ENCODE measurements at regions not wholly inside any gene's neighbourhood (a gene's known extent, or its start where the extent isn't known, plus 50 kb on each side); places are given as distances from the start of the nearest gene placed in this dataset.

DNA sequence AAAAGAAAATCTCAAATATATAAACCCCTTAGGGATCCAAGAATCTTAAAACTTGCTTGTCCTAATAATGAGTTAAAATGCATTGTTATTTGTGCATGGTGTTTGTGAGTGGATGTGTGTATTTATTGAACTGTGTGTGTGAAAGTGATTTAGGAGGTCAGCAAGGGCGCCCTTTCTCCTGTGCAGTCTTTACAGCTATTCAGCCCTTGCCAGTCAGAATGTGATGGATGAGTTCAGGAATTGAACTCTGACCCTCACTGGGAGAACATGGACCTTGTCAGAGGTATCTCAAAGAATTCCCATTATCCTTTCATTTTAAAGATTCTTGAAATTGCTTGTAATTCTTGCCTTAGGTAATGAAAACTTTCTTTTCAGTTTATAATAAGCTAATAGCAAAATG, 493.0 kb upstream of the ADGRL4 start:
- TF ChIP-seq, protein P1, sequence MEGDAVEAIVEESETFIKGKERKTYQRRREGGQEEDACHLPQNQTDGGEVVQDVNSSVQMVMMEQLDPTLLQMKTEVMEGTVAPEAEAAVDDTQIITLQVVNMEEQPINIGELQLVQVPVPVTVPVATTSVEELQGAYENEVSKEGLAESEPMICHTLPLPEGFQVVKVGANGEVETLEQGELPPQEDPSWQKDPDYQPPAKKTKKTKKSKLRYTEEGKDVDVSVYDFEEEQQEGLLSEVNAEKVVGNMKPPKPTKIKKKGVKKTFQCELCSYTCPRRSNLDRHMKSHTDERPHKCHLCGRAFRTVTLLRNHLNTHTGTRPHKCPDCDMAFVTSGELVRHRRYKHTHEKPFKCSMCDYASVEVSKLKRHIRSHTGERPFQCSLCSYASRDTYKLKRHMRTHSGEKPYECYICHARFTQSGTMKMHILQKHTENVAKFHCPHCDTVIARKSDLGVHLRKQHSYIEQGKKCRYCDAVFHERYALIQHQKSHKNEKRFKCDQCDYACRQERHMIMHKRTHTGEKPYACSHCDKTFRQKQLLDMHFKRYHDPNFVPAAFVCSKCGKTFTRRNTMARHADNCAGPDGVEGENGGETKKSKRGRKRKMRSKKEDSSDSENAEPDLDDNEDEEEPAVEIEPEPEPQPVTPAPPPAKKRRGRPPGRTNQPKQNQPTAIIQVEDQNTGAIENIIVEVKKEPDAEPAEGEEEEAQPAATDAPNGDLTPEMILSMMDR (IDR thresholded peaks at IDR 0.05), result no peak
- no peak for TF ChIP-seq POLR2A (IDR thresholded peaks at IDR 0.05)
